Esophagus mucosa (tissue), 1 donor: ENCODE measurements at regions not wholly inside any gene's neighbourhood (a gene's known extent, or its start where the extent isn't known, plus 50 kb on each side); places are given as distances from the start of the nearest gene placed in this dataset.

Experiments
- ATAC-seq: fragments of 200-7000 bp; cut with Tn5 transposase; one replicate; pipeline ENCODE4 v1.9.1; 2020
- donor health status: DM: yes; HTN: yes; CAD: no.

GRCh38 chr1:87165177-87165576 is 163.5 kb upstream of the LMO4 start:
- no peak for ATAC-seq

- no peak for ATAC-seq
These were observed 161.4 kb upstream of the LMO4 start for GRCh38 chr1:87167157-87167789.

GRCh38 chr1:87167848-87168525 is 160.7 kb upstream of the LMO4 start:
- no peak for ATAC-seq

- no peak for ATAC-seq
These were observed 159.3 kb upstream of the LMO4 start for GRCh38 chr1:87169263-87169910.

DNA sequence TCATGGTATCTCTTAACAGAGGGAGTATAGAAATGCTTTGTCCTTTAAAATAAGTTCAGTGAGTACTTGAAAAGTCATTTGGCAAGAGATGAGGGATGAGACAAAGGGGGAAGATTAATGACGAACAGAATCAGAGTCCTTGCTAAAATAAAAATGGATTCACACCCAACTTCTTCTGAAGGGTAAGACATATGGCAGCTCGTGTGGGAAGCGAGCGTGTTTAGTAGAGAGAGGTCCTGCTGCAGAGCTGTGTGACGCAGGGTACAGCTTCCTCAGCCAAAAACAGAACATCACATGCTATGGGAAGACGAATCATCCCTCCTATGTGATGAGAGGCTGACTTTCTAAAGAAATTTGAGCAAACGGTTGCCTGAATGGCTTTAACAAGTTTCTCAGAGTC is 158.5 kb upstream of the LMO4 start:
- no peak for ATAC-seq

DNA sequence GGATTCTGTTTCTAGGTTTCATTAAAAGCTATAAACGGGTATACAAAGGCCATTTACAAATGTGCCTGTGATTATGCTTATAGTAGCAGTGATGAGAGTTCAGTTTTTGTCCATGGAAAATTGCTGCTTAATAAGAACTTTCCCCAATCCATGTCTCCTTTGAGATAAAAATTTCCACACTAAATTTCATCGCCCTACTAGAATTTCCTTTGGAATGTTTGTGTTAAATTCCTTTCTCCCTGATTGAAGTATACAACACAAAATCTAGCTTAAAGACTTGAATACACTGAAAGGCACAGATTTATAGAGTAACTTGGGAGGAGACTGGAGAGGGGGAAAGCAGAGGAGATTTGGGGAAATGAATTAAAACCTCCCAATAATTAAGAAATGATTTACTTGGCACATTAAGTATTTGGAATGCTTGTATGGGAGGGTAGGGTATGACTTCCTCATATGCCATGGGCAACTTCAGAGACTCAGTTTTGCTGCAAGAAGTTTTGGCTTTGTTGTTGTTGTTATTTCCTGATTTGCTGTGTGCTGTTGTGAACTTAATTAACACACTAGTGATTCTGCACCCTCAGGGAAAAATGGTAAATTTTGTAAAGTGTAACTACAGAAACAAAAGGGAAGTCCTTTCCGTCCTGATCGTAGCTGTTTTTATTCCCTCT is 157.6 kb upstream of the LMO4 start:
- ATAC-seq: no peak

DNA sequence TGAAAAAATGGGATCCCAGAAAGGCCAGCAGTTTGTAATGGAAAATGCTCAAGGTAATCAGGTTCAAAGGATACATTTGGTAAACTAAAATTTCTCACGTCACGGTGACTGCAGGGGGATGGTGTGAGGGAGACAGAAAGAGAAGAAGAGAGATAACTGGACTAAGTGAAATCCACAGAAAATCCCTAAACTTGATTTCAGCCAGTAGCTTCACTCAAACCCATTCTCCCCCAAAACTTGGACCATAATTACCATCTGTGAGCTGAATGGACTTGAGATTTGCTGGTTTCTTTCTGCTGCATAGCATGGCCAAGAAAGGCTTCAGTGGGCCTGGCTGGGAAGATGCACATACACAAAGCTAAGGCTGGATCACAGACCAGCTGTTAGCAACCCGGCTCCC is 155.4 kb upstream of the LMO4 start:
- ATAC-seq: no peak

DNA sequence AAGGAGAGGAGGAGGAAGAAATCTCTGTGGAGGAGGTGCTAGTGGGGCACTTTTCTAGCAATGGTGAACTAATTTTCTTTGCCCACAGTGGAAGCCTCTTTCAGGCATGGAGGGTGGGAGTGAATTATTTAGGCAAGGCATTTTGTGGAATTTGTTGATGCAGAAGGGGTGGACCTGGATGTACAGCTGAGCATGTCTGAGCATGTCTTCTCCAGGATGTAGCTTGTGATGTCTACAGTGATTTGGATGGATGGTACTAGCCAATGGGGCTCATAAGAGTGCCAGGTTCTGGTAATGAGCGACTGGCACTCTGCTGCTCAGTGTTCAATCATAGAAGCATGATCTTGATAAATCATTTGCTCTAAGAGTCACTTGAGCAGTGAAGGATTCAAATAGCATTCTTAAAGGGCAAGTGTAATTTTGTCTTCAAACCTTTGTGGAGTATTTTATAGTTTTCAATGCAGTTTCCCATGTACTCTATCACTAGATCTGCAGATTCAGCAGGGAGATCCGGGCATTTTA is 153.9 kb upstream of the LMO4 start:
- no peak for ATAC-seq

- ATAC-seq: no peak
These were observed 152.6 kb upstream of the LMO4 start for GRCh38 chr1:87176087-87176486.

DNA sequence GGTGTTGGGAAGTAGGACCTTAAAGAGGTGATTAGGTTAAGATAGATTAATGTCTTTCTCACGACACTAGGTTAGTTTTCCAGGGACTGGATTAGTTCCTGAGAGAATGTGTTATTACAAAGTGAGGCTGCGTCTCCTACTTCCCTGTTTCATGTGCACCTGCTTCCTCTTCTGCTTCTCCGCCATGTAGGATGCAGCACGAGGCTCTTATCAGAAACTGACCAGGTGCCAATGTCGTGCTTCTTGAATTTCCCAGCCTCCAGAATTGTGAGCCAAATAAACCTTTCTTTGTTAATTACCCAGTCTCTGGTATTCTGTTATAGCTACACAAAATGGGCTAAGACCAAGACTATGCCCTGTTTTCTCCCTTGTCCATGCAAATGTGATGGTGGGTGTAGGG is 152.2 kb upstream of the LMO4 start:
- no peak for ATAC-seq

GRCh38 chr1:87178441-87178840 is 150.2 kb upstream of the LMO4 start:
- ATAC-seq: no peak

DNA sequence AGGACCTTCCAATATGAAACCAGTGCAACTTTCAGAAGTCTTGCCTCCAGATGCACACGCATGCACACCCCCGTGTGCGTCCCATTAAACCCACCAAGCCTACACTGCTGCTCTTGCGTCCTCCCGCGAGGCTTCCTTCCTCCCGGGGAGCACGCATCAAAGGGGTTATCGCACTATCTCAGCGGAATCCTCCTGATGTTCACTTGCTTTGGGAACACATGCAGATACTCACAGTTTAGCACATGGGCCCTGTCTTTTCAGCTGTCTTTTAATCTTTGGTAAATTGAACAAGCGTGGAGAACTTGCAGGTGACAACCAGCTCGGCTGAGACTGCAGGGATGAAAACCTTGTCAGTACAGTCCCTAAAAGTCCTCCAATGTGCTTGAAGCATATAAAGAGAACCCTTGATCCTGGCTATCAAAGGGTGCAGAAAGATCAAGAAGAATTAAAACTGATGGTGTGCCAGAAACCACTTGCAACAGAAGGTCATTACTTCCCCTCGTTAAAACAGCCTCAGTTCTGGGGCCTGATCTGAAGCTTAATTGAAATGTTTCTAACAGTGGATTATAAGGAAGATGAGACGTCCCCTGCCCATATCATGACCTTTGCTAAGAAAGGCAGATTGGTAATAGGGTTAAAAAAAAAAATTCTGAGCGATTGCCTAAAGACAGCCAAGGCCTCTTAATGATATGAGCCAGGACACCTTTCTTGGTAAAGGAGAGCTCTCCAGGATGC is 149.4 kb upstream of the LMO4 start:
- ATAC-seq: no peak

DNA sequence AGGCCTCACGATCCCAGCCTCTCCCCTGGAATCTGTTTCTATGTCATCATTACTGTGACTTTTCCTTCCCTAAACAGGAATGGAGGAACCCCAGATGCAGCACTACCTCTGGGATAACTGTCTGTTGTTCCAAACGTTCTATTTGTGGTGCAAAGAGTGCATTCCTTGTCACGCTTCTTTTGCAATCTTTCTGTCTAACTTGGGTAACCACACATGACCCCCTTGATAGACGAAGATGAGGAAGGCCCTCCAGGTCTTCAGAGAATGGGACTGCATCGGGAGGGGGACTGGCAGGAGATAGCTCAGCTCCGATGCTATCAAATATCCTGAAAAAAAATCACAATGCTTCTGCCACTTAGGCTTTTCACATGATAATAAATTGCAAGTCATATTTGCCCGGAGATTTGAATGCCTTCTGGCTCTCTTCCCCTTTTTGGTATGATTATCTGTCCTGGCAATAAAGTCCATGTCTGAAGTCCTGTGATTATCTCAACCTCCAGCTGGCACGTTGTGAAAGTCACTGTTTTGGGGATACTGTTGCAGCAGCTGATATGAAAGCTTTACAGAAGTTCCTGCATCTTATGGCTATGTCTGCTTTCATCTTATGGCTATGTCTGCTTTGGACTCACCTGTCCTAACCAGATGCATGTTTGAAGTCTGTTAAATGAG is 148.7 kb upstream of the LMO4 start:
- ATAC-seq: no peak

DNA sequence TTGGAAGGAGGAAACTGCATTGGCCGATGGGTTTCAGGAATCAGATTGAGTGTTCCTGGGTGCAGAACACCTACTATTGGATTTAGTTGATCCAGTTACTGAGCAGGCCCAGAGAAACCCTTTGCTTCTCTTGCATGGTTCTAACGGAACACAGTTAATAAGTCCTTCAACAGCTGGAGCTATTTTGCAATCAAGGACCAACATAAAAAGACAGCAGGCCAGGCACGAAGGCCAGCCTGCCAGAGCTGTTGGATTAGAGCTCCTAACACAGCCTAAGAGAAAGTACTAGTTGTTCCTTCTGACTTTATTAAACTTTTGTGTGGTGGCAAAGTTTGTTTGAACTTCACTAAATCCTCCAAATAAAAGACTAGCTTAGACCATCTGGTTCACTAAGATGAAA is 148.0 kb upstream of the LMO4 start:
- ATAC-seq: no peak

DNA sequence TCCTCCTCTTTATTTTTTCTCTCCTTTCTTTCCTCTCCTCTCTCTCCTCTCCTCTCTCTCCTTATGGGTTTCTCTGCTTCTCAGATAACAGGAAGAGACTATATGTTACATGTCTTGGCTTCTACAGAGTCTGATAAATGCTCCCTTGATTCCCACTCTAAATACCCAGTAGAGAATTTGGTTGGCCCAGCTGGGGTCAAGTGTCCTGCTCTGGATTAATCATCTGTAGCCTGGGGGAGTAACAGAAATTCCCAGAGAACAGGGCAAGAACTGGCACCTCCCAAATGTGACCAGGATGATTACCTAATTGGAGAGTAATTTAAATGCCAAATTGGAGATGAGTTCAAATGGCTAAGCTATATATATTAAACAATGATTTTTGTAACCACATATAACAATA is 146.1 kb upstream of the LMO4 start:
- ATAC-seq: no peak

- ATAC-seq: no peak
These were observed 143.6 kb upstream of the LMO4 start for GRCh38 chr1:87185077-87185476.

DNA sequence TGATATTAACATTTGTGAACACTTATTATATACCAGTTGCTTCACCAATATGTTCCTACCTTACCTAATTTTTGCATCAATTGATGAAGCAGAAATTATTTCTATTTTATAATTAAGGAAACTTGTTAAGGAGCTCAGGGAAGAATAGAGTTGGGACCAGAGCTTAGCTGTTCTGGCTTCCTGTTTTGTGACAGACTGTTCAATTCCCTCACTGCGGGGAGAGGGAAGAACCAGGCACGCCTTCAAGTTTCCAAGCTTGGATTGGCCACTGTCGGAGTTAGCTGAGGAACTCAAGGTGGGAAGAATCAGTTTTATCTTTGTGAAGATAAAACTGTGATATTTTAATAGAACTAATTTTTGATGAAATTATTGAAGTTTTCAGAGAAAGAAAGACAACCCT is 142.3 kb upstream of the LMO4 start:
- no peak for ATAC-seq

GRCh38 chr1:87188640-87189039 is 140.0 kb upstream of the LMO4 start:
- ATAC-seq: no peak

DNA sequence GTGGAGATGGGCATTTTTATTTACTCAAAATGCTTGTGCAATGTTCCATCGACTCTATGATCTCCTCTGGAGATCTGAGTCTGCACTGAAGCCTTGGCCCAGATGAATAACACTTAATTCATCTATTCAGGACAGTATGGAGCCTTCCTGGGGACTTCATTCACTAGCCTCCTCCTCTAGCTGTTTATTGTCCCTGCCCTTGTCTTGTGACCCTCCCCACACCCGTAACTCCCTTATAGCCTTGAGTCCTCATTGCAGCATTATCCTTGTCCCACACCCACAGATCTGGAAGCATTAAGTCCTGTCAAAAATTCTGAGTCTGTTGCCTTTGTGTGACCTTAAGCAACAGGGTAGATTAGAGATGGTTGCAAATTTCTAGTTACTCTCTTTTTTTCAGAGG is 138.3 kb upstream of the LMO4 start:
- ATAC-seq: no peak

DNA sequence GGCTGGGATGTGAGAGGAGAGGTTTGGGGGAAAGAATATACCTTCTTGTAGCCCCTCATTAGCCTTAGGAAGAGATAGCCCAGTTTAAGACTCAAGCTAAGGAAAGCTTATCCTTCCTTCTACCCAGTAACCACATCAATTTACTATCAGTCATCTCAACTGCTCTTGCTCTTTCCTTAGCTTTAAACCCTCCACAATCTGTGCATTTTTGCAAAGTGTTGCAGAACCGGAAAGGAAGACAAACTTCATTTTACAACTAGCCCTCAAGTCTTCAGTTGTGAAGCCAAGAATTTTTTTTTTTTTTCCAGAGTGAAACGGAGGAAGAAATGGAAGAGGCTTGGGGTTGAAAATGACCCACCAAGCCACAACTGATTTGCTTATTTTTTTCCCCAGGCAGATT is 137.0 kb upstream of the LMO4 start:
- no peak for ATAC-seq

GRCh38 chr1:87194271-87194774 is 134.4 kb upstream of the LMO4 start:
- ATAC-seq: no peak

GRCh38 chr1:87194856-87195255 is 133.8 kb upstream of the LMO4 start:
- ATAC-seq: no peak
